CD4-positive, alpha-beta T cell treated with Interferon alpha-2 for 1 hour (primary cell): ENCODE measurements at regions not wholly inside any gene's neighbourhood (a gene's known extent, or its start where the extent isn't known, plus 50 kb on each side); places are given as distances from the start of the nearest gene placed in this dataset.
A peak's percentile ranks its signal among the peaks of the same experiment; 100 is the strongest.

ENCODE experiments used
- DNase-seq, 2 donors: peaks; one replicate each; pipeline ENCODE4 v3.0.0-alpha.2; 2020 to 2022

GRCh38 chrX:46447384-46447783 is 97.8 kb downstream of the ZNF674 start:
- no peak for DNase-seq

GRCh38 chrX:46446727-46447378 is 98.4 kb downstream of the ZNF674 start:
- peak; percentile 89 to 90 for DNase-seq

- no peak for DNase-seq
Observed at GRCh38 chrX:46444011-46444410, 101.2 kb downstream of the ZNF674 start.

GRCh38 chrX:46436744-46437143 is 108.5 kb downstream of the ZNF674 start:
- DNase-seq, result no peak

- no peak for DNase-seq
Observed at GRCh38 chrX:46433892-46434291, 111.3 kb downstream of the ZNF674 start.

- DNase-seq, result peak; percentile 42 to 56
Observed at GRCh38 chrX:46408553-46409407, 136.4 kb downstream of the ZNF674 start.

GRCh38 chrX:46407753-46408130 is 137.5 kb downstream of the ZNF674 start:
- DNase-seq, result no peak

- DNase-seq, result no peak
Observed at GRCh38 chrX:46407036-46407752, 138.0 kb downstream of the ZNF674 start.

- no peak for DNase-seq
Observed at GRCh38 chrX:46404774-46405173, 140.4 kb downstream of the ZNF674 start.

- no peak for DNase-seq
Observed at GRCh38 chrX:46400530-46401443, 144.4 kb downstream of the ZNF674 start.

GRCh38 chrX:46398874-46399273 is 146.3 kb downstream of the ZNF674 start:
- DNase-seq, result no peak

- DNase-seq, result no peak
Observed at GRCh38 chrX:46398126-46398525, 147.1 kb downstream of the ZNF674 start.

GRCh38 chrX:46386511-46386910 is 158.7 kb downstream of the ZNF674 start:
- no peak for DNase-seq

GRCh38 chrX:46383006-46383405 is 162.2 kb downstream of the ZNF674 start:
- DNase-seq, result no peak

GRCh38 chrX:46382595-46382994 is 162.6 kb downstream of the ZNF674 start:
- DNase-seq, result no peak

GRCh38 chrX:46381630-46382029 is 163.6 kb downstream of the ZNF674 start:
- DNase-seq, result peak in 1 of 2 donors; percentile 28

GRCh38 chrX:46380148-46380752 is 165.0 kb downstream of the ZNF674 start:
- DNase-seq, result no peak

GRCh38 chrX:46376246-46376885 is 168.9 kb downstream of the ZNF674 start:
- peak; percentile 1 to 49 for DNase-seq

- DNase-seq, result no peak
Observed at GRCh38 chrX:46375831-46376230, 169.4 kb downstream of the ZNF674 start.

GRCh38 chrX:46374371-46374770 is 170.8 kb downstream of the ZNF674 start:
- DNase-seq, result no peak

- no peak for DNase-seq
Observed at GRCh38 chrX:46367491-46367890, 177.7 kb downstream of the ZNF674 start.
